Activated effector memory CD4-positive, alpha-beta T cell treated with anti-CD3 and anti-CD28 coated beads, Interleukin-2, amount 50 U/mL, for 16 hours (primary cell): ENCODE measurements at regions not wholly inside any gene's neighbourhood (a gene's known extent, or its start where the extent isn't known, plus 50 kb on each side); places are given as distances from the start of the nearest gene placed in this dataset.

Experiments
- DNase-seq: peaks from one replicate; pipeline ENCODE4 v3.0.0-alpha.2; 2020

GRCh38 chr9:105023788-105024187, 95.8 kb upstream of the ABCA1 start:
- no peak for DNase-seq

- DNase-seq, result no peak
These were observed 96.6 kb upstream of the ABCA1 start for GRCh38 chr9:105024529-105024928.

GRCh38 chr9:105026451-105026850, 98.5 kb upstream of the ABCA1 start:
- no peak for DNase-seq

- DNase-seq, result no peak
These were observed 99.1 kb upstream of the ABCA1 start for GRCh38 chr9:105027084-105027483.

- no peak for DNase-seq
These were observed 102.3 kb upstream of the ABCA1 start for GRCh38 chr9:105030285-105030684.

- no peak for DNase-seq
These were observed 109.2 kb upstream of the ABCA1 start for GRCh38 chr9:105037139-105037538.

- no peak for DNase-seq
These were observed 110.1 kb upstream of the ABCA1 start for GRCh38 chr9:105038051-105038450.

GRCh38 chr9:105039175-105039799, 111.3 kb upstream of the ABCA1 start:
- no peak for DNase-seq

- DNase-seq, result no peak
These were observed 115.5 kb upstream of the ABCA1 start for GRCh38 chr9:105043370-105043936.

- DNase-seq, result no peak
These were observed 116.6 kb upstream of the ABCA1 start for GRCh38 chr9:105044518-105044917.

- no peak for DNase-seq
These were observed 119.2 kb upstream of the ABCA1 start for GRCh38 chr9:105046907-105047741.

- DNase-seq, result no peak
These were observed 119.7 kb upstream of the ABCA1 start for GRCh38 chr9:105047742-105048041.

- DNase-seq, result no peak
These were observed 120.4 kb upstream of the ABCA1 start for GRCh38 chr9:105048331-105048730.

- no peak for DNase-seq
These were observed 122.3 kb upstream of the ABCA1 start for GRCh38 chr9:105050296-105050695.

GRCh38 chr9:105051897-105052296, 123.9 kb upstream of the ABCA1 start:
- DNase-seq, result no peak

GRCh38 chr9:105052346-105052745, 124.4 kb upstream of the ABCA1 start:
- no peak for DNase-seq

GRCh38 chr9:105053209-105053652, 125.3 kb upstream of the ABCA1 start:
- DNase-seq, result peak; percentile 73

- no peak for DNase-seq
These were observed 126.5 kb upstream of the ABCA1 start for GRCh38 chr9:105054491-105054890.

GRCh38 chr9:105055917-105056316, 128.0 kb upstream of the ABCA1 start:
- no peak for DNase-seq

GRCh38 chr9:105057551-105057950, 129.6 kb upstream of the ABCA1 start:
- no peak for DNase-seq

- DNase-seq, result no peak
These were observed 131.3 kb upstream of the ABCA1 start for GRCh38 chr9:105059252-105059651.

- no peak for DNase-seq
These were observed 134.4 kb upstream of the ABCA1 start for GRCh38 chr9:105062222-105062855.

GRCh38 chr9:105064248-105065097, 136.5 kb upstream of the ABCA1 start:
- DNase-seq, result no peak
